ENCODE measurements at regions not wholly inside any gene's neighbourhood (a gene's known extent, or its start where the extent isn't known, plus 50 kb on each side); places are given as distances from the start of the nearest gene placed in this dataset.

- no peak for FAIRE-seq
- Histone ChIP-seq H3K36me3 (ENCODE audit: control insufficient read depth in 2 of 4, insufficient read depth in 4 of 4, low read length in 3 of 4) (no peaks in the 10 kb centered on the region), H4K5ac (ENCODE audit: insufficient read length, low read depth, low read length) (no peak overlapping the region), H3K23ac (ENCODE audit: insufficient read length) (no peak overlapping the region), H3K14ac (ENCODE audit: insufficient read length) (no peak overlapping the region), H3K56ac (replicated peaks; ENCODE audit: insufficient read length, low read depth, low read length) (no peak overlapping the region), H2AK5ac (ENCODE audit: low read depth, low read length) (no peak overlapping the region), H4K91ac (replicated peaks; ENCODE audit: insufficient read length, low read length) (no peak overlapping the region), H3K27me3 (replicated peaks in 1 of 4; ENCODE audit: control insufficient read depth in 3 of 4, extremely low read depth in 1 of 4, insufficient read depth in 3 of 4, low read length in 3 of 4) (no peaks in the 10 kb centered on the region), H3K79me2 (ENCODE audit: control insufficient read depth in 1 of 2, insufficient read depth in 2 of 2, low read length in 2 of 2) (no peaks in the 10 kb centered on the region), H3K4me3 (ENCODE audit: extremely low read depth in 1 of 4, insufficient read depth in 2 of 4, low read depth in 3 of 4, low read length in 4 of 4) (no peak overlapping the region), H2BK20ac (ENCODE audit: low read length) (no peak overlapping the region), H3K9ac (replicated peaks in 1 of 4; ENCODE audit: extremely low read depth in 1 of 4, low read depth in 3 of 4, low read length in 3 of 4) (no peak overlapping the region), H2BK120ac (replicated peaks; ENCODE audit: low read depth, low read length) (no peak overlapping the region), H2BK15ac (ENCODE audit: low read length) (no peak overlapping the region), H2BK5ac (ENCODE audit: low read depth, low read length) (no peak overlapping the region), H4K8ac (ENCODE audit: extremely low read depth, insufficient read depth, low read length) (no peak overlapping the region), H2BK12ac (ENCODE audit: low read depth, low read length) (no peak overlapping the region), H4K20me1 (replicated peaks in 1 of 2; ENCODE audit: control insufficient read depth in 1 of 2, insufficient read depth in 2 of 2, low read length in 2 of 2) (no peaks in the 10 kb centered on the region), H3K27ac (ENCODE audit: low read depth, low read length) (no peak overlapping the region), H2AFZ (ENCODE audit: low read length) (no peak overlapping the region), H3K4me2 (ENCODE audit: insufficient read depth in 1 of 2, low read depth in 2 of 2, low read length in 2 of 2) (no peak overlapping the region), H3K4ac (replicated peaks; ENCODE audit: insufficient read length, low read depth, low read length) (no peak overlapping the region), H3K23me2 (ENCODE audit: low read depth, low read length) (no peaks in the 10 kb centered on the region), H3K9me3 (ENCODE audit: insufficient read depth in 2 of 2, low read depth in 1 of 2, low read length in 1 of 2) (no peaks in the 10 kb centered on the region), H3K79me1 (ENCODE audit: low read depth, low read length) (no peaks in the 10 kb centered on the region), H3K4me1 (replicated peaks in 1 of 4; ENCODE audit: control insufficient read depth in 3 of 4, insufficient read depth in 4 of 4, low read length in 3 of 4) (no peaks in the 10 kb centered on the region), H3K18ac (ENCODE audit: extremely low read depth, low read length) (no peak overlapping the region)
- no peak for DNase-seq (ENCODE audit: low read depth in 1 of 2, low spot score in 2 of 2)
- whole genome bisulfite sequencing, 2 experiments (ENCODE audit: extremely low coverage in 1 of 2, insufficient coverage in 1 of 2, insufficient read length in 1 of 2, insufficient replicate concordance in 2 of 2, low coverage in 1 of 2, low lambda C conversion rate in 2 of 2, missing lambda C conversion rate in 1 of 2): 92% methylated on average over 3 of the region's 3 CpGs; no CpG with 5 or more reads in 1 of the 2 experiments
- CTCF ChIA-PET (ENCODE audit: partially characterized antibody): interaction anchor here (1.1 to 1.5 kb wide), 3 partner anchors 13 to 23 kb away, joined by 3 to 9 read pairs (median 3); no protein-coding TSS in a partner anchor
- POLR2A ChIA-PET (ENCODE audit: partially characterized antibody): no interaction called here
- TF ChIP-seq RBBP5 (IDR thresholded peaks at IDR 0.05; ENCODE audit: borderline replicate concordance, low read depth, low read length) (no peak), SP4 (IDR thresholded peaks at IDR 0.05; ENCODE audit: low read length) (no peak), FOSL1 (IDR thresholded peaks at IDR 0.05; ENCODE audit: insufficient read depth, low read depth, low read length) (no peak), YY1 (IDR thresholded peaks at IDR 0.05; ENCODE audit: low read depth, low read length) (no peak), PHF8 (conservative IDR thresholded peaks at IDR 0.05; ENCODE audit: low read depth, low read length) (no peak), KDM5A (IDR thresholded peaks at IDR 0.05; ENCODE audit: low read length) (no peak), CHD1 (IDR thresholded peaks at IDR 0.05; ENCODE audit: low read depth, low read length) (no peak), CEBPB (IDR thresholded peaks at IDR 0.05; ENCODE audit: low read depth, low read length) (no peak), JUN (IDR thresholded peaks at IDR 0.05; ENCODE audit: low read depth, low read length) (no peak), HDAC6 (IDR thresholded peaks at IDR 0.05; ENCODE audit: low read depth, low read length) (no peak), CBX8 (IDR thresholded peaks at IDR 0.05; ENCODE audit: borderline replicate concordance, low read depth, low read length) (no peak), JUND (IDR thresholded peaks at IDR 0.05; ENCODE audit: low read length) (no peak), CHD2 (IDR thresholded peaks at IDR 0.05; ENCODE audit: low read length) (no peak), GABPA (IDR thresholded peaks at IDR 0.05; ENCODE audit: borderline replicate concordance, insufficient read depth, low read length) (no peak), ASH2L (IDR thresholded peaks at IDR 0.05; ENCODE audit: low read length) (no peak), SIN3A (conservative IDR thresholded peaks at IDR 0.05 in 1 of 2, IDR thresholded peaks at IDR 0.05 in 1 of 2; ENCODE audit: low read depth in 1 of 2, low read length in 2 of 2) (no peak)
These were observed 729.4 kb downstream of the MTRR start for GRCh38 chr5:8598356-8598755.

All from H1 (cell line).